ENCODE measurements at regions not wholly inside any gene's neighbourhood (a gene's known extent, or its start where the extent isn't known, plus 50 kb on each side); places are given as distances from the start of the nearest gene placed in this dataset.
"Not testable (repeated sequence)": the region's sequence is repeated elsewhere in the genome, so short reads cannot be mapped to it uniquely, and the experiment has no call there.

- Mint-ChIP-seq H3K9me3 (peaks cover 8 to 17% of the 10 kb centered on the region in 2 donors), H3K36me3 (no peaks in the 10 kb centered on the region), H3K27ac (no peak overlapping the region)
- DNase-seq (ENCODE audit: low spot score in 2 of 2) (no peak), ATAC-seq (no peak)
These were observed 291.9 kb downstream of the PCDH20 start for GRCh38 chr13:61123538-61124289.

DNA sequence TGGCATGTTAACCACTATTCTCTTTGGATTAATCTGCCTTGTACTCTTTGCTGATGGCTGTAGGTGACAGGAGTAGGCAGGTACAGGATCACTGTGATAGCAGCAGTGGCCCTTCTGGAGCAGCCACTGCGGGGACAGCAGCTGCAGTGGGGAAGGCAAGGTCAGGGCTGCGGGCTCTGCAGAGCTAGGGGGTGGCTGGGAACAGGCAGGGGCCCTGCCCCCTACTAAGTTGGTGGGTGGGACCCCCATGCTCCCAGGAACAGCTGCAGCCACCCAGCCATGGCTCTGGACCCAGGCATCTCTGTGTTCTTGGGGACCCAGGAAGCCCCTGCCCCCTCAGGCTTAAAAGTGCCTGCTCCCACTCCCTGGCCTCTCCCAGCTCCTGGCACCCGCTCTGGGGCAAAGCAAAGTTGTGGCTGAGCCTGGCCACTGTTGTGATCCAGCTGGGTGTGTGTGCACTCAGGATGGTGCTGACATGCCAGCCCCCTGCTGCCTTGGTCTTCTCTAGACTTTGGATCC lies 302.4 kb downstream of the PCDH20 start:
- H3K36me3 Mint-ChIP-seq: no peaks in the 10 kb centered on the region
- DNase-seq (ENCODE audit: low spot score in 2 of 2) (no peak), ATAC-seq (no peak)
- H3K27ac Mint-ChIP-seq: no peak overlapping the region
- H3K9me3 Mint-ChIP-seq: peaks cover 6 to 10% of the 10 kb centered on the region in 2 donors

DNA sequence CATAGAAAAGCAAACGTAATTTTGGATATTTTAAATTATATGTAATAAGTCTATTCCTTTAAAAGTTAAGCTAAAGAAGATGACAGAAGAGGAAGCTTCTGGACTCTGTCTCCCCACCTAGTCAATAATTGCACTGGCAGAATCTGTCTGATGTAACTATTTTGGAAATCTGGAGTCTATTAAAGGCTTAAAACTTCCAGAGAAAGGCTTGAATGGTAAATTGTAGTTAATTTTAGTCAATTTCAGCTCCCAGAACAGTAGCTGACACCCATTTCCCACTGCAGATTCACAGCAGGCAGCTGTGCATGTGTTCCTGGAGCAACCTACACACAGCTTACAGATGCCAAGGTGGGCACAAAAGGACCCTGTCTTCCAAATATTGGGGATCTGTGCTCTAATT lies 304.1 kb downstream of the PCDH20 start:
- ATAC-seq (no peak), DNase-seq (ENCODE audit: low spot score in 2 of 2) (no peak)
- peaks cover 0 to 5% of the 10 kb centered on the region in 2 donors for H3K36me3 Mint-ChIP-seq
- H3K9me3 Mint-ChIP-seq: peaks cover 13 to 18% of the 10 kb centered on the region in 2 donors
- no peak overlapping the region for H3K27ac Mint-ChIP-seq

- H3K36me3 Mint-ChIP-seq: peaks cover 0 to 5% of the 10 kb centered on the region in 2 donors
- DNase-seq (ENCODE audit: low spot score in 2 of 2): no peak
- H3K27ac Mint-ChIP-seq: no peak overlapping the region
- peaks cover 13 to 18% of the 10 kb centered on the region in 2 donors for H3K9me3 Mint-ChIP-seq
- ATAC-seq: no peak
These were observed 304.9 kb downstream of the PCDH20 start for GRCh38 chr13:61110732-61111131.

GRCh38 chr13:61109741-61110140 lies 305.9 kb downstream of the PCDH20 start:
- DNase-seq (ENCODE audit: low spot score in 2 of 2) (no peak), ATAC-seq (no peak)
- H3K9me3 Mint-ChIP-seq: peaks cover 13 to 22% of the 10 kb centered on the region in 2 donors
- no peak overlapping the region for H3K27ac Mint-ChIP-seq
- H3K36me3 Mint-ChIP-seq: peaks cover 0 to 5% of the 10 kb centered on the region in 2 donors

GRCh38 chr13:61107989-61108388 lies 307.7 kb downstream of the PCDH20 start:
- Mint-ChIP-seq H3K27ac (no peak overlapping the region), H3K9me3 (peaks cover 18 to 22% of the 10 kb centered on the region in 2 donors), H3K36me3 (peaks cover 0 to 5% of the 10 kb centered on the region in 2 donors)
- ATAC-seq (no peak), DNase-seq (ENCODE audit: low spot score in 2 of 2) (no peak)

DNA sequence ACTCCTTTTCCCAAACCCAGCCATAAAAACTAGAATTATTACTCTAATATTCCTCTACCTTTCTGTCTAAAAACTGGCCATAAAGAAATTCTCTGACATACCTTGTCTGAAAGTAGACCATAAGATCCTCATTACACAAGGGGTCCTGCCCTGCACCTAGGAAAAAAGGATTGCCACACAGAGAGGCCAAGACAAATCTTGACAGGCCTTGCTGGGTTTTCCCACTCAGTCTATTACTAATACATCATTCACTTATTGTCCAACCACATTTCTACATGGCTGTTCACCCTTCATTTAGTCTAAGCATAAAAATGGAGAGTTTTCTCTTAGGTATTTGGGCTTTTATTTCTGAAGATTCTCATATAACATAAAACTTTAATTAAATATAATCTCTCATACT lies 319.8 kb downstream of the PCDH20 start:
- no peak overlapping the region for H3K27ac Mint-ChIP-seq
- no peaks in the 10 kb centered on the region for H3K36me3 Mint-ChIP-seq
- peaks cover 16 to 25% of the 10 kb centered on the region in 2 donors for H3K9me3 Mint-ChIP-seq
- DNase-seq (ENCODE audit: low spot score in 2 of 2) (no peak), ATAC-seq (no peak)

- no peak for ATAC-seq
- no peak overlapping the region for H3K27ac Mint-ChIP-seq
- H3K9me3 Mint-ChIP-seq: peaks cover 18 to 28% of the 10 kb centered on the region in 2 donors
- no peak for DNase-seq (ENCODE audit: low spot score in 2 of 2)
- no peaks in the 10 kb centered on the region for H3K36me3 Mint-ChIP-seq
These were observed 320.8 kb downstream of the PCDH20 start for GRCh38 chr13:61094865-61095264.

GRCh38 chr13:61089894-61090293 lies 325.8 kb downstream of the PCDH20 start:
- not testable (repeated sequence) for ATAC-seq; H3K27ac Mint-ChIP-seq; DNase-seq (ENCODE audit: low spot score in 2 of 2); H3K36me3 Mint-ChIP-seq
- H3K9me3 Mint-ChIP-seq: peaks cover 36% of the 10 kb centered on the region in 2 donors

DNA sequence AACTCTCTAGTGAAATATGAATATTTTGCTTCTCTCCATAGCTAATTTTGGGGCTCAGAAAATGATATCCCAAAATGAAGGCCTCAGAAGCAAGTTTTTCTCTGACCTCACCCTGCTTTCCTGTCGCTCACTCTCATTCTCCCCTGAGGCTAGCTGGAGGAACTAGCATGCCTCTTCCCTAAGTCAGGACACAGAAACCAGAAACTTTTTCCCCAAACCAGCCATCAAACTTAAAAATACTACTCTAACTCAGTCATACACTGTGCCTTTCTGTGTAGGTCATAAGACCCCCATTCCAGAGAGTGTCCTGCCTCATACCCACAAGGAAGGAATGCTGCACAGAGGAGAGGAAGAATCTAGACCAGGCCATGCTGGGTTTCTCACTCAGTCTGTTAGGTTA lies 329.6 kb downstream of the PCDH20 start:
- peaks cover 7 to 9% of the 10 kb centered on the region in 2 donors for H3K36me3 Mint-ChIP-seq
- H3K9me3 Mint-ChIP-seq: peaks cover 20 to 21% of the 10 kb centered on the region in 2 donors
- no peak for DNase-seq (ENCODE audit: low spot score in 2 of 2)
- no peak for ATAC-seq
- no peak overlapping the region for H3K27ac Mint-ChIP-seq

GRCh38 chr13:61084988-61085387 lies 330.7 kb downstream of the PCDH20 start:
- DNase-seq (ENCODE audit: low spot score in 2 of 2) (no peak), ATAC-seq (no peak)
- H3K9me3 Mint-ChIP-seq: peaks cover 21 to 26% of the 10 kb centered on the region in 2 donors
- peaks cover 7 to 9% of the 10 kb centered on the region in 2 donors for H3K36me3 Mint-ChIP-seq
- H3K27ac Mint-ChIP-seq: no peak overlapping the region

GRCh38 chr13:61078976-61079770 lies 336.5 kb downstream of the PCDH20 start:
- H3K36me3 Mint-ChIP-seq: no peaks in the 10 kb centered on the region
- peaks cover 13 to 22% of the 10 kb centered on the region in 2 donors for H3K9me3 Mint-ChIP-seq
- no peak overlapping the region for H3K27ac Mint-ChIP-seq
- no peak for ATAC-seq
- no peak for DNase-seq (ENCODE audit: low spot score in 2 of 2)

DNA sequence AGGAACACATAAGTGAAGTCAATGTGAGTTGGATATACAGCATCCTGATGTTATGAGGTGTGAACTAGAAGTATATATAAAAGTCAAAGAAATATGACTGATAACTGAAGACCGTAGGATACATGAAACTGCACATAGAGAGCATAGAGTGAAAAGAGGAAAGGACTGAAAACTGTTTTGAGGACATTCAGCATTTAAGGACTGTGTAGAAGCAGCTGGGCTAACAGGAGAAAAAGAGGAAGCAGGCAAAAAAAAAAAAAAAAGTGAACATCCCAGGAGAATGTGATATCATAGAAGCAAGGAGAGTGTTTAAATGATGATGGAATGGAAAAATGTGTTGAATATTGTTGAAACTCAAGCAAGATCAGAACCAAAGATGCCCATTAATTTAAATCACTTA lies 363.5 kb downstream of the PCDH20 start:
- no peak for DNase-seq (ENCODE audit: low spot score in 2 of 2)
- H3K36me3 Mint-ChIP-seq: no peaks in the 10 kb centered on the region
- no peak for ATAC-seq
- H3K27ac Mint-ChIP-seq: no peak overlapping the region
- peaks cover 4 to 17% of the 10 kb centered on the region in 2 donors for H3K9me3 Mint-ChIP-seq

GRCh38 chr13:61045251-61045650 lies 370.4 kb downstream of the PCDH20 start:
- no peak for ATAC-seq
- peaks cover 7 to 12% of the 10 kb centered on the region in 2 donors for H3K9me3 Mint-ChIP-seq

GRCh38 chr13:61040181-61040580 lies 375.5 kb downstream of the PCDH20 start:
- H3K9me3 Mint-ChIP-seq: peaks cover 21 to 30% of the 10 kb centered on the region in 2 donors
- DNase-seq (ENCODE audit: low spot score in 2 of 2): no peak
- ATAC-seq: no peak
- H3K36me3 Mint-ChIP-seq: no peaks in the 10 kb centered on the region
- H3K27ac Mint-ChIP-seq: no peak overlapping the region

More at GRCh38 chr13:61045251-61045650, 370.4 kb downstream of the PCDH20 start:
- no peak for DNase-seq (ENCODE audit: low spot score in 2 of 2)
- Mint-ChIP-seq H3K36me3 (no peaks in the 10 kb centered on the region), H3K27ac (no peak overlapping the region)

DNA sequence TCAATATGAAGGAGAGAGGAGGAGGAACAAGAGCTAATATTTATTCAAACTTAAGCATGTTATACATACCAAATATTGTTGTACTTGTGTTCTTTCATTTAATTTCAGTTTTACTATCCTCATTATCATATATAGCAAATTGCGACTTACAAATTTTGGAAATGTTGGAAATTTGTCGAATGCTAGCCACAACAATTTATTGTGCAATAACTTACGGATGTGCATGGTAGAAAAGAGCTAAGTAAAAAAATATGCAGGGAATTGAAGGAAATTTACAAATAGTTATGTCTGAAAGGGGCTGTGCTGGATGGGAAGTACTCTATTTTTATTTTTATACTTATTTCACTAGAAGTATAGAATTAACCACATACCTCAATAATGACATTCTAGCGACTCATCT lies 376.3 kb downstream of the PCDH20 start:
- ATAC-seq (no peak), DNase-seq (ENCODE audit: low spot score in 2 of 2) (no peak)
- Mint-ChIP-seq H3K27ac (no peak overlapping the region), H3K9me3 (peaks cover 21 to 32% of the 10 kb centered on the region in 2 donors), H3K36me3 (no peaks in the 10 kb centered on the region)

DNA sequence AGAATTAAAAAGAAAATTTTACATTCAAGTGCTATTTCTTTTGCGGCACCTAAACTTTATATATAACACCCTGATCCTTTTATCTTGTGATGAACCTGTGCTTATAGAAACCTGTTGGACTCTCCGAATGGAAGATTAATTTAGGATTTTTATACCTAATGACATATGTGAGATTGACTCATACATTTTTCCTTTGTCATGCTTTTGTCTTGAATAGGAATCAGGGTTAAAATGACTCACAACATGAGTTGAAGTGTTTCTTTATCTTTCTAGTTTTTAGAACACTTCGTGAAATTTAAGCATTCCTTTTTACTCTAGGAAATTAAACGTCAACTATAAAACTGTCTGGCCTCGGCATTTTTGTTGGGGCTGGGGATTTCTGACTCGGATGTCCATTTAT lies 378.9 kb downstream of the PCDH20 start:
- no peak for ATAC-seq
- Mint-ChIP-seq H3K36me3 (no peaks in the 10 kb centered on the region), H3K9me3 (peaks cover 20 to 25% of the 10 kb centered on the region in 2 donors), H3K27ac (no peak overlapping the region)
- DNase-seq (ENCODE audit: low spot score in 2 of 2): no peak
